Vagina (tissue), 2 donors: ENCODE measurements at regions not wholly inside any gene's neighbourhood (a gene's known extent, or its start where the extent isn't known, plus 50 kb on each side); places are given as distances from the start of the nearest gene placed in this dataset.

Experiments
- POLR2A ChIP-seq, 2 donors: fragments of 450-650 bp; IDR thresholded peaks; one replicate each; pipeline ENCODE4 v1.6.1; 2017; ENCODE audit warnings: antibody characterized with exemption in 2 of 2, mild to moderate bottlenecking in 2 of 2, moderate library complexity in 2 of 2
- TF ChIP-seq, protein P1 (sequence below), 3 experiments: fragments of 450-650 bp in 2 of 3; fragments of 200-600 bp in 1 of 3; sonication (generic) in 1 of 3; IDR thresholded peaks; one replicate each; pipeline ENCODE4 v1.5.1; 2017 to 2019; ENCODE audit warnings: antibody characterized with exemption in 3 of 3, mild to moderate bottlenecking in 2 of 3, moderate library complexity in 2 of 3

- TF ChIP-seq, protein P1, sequence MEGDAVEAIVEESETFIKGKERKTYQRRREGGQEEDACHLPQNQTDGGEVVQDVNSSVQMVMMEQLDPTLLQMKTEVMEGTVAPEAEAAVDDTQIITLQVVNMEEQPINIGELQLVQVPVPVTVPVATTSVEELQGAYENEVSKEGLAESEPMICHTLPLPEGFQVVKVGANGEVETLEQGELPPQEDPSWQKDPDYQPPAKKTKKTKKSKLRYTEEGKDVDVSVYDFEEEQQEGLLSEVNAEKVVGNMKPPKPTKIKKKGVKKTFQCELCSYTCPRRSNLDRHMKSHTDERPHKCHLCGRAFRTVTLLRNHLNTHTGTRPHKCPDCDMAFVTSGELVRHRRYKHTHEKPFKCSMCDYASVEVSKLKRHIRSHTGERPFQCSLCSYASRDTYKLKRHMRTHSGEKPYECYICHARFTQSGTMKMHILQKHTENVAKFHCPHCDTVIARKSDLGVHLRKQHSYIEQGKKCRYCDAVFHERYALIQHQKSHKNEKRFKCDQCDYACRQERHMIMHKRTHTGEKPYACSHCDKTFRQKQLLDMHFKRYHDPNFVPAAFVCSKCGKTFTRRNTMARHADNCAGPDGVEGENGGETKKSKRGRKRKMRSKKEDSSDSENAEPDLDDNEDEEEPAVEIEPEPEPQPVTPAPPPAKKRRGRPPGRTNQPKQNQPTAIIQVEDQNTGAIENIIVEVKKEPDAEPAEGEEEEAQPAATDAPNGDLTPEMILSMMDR (IDR thresholded peaks at IDR 0.05) = no peak
- TF ChIP-seq POLR2A (IDR thresholded peaks at IDR 0.05) = no peak
Observed at GRCh38 chr5:53173083-53173482, 63.5 kb upstream of the MOCS2 start.
